ENCODE measurements at regions not wholly inside any gene's neighbourhood (a gene's known extent, or its start where the extent isn't known, plus 50 kb on each side); places are given as distances from the start of the nearest gene placed in this dataset.

- WGBS, 2 donors, result 38 to 43% methylated on average over 2 of the region's 2 CpGs
- H3K4me3 ChIP-seq (ENCODE audit: low read depth, poor library complexity, severe bottlenecking), result no peak overlapping the region
- intact Hi-C loops (cut with DNase I; ENCODE audit: low total_unique reads), result no loop called here
- TF ChIP-seq POLR2A (IDR thresholded peaks at IDR 0.05) (no peak), CTCF (IDR thresholded peaks at IDR 0.05) (no peak)
- DNase-seq (ENCODE audit: low spot score in 2 of 2), result no peak
Measured at GRCh38 chr1:55584526-55585401, 369.6 kb upstream of the USP24 start.

GRCh38 chr1:55582084-55582483 lies 366.9 kb upstream of the USP24 start:
- WGBS, 2 donors, result 70 to 74% methylated on average over 4 of the region's 4 CpGs
- peak in 1 of 2 donors; percentile 56 for DNase-seq (ENCODE audit: low spot score in 2 of 2)
- intact Hi-C loops (cut with DNase I; ENCODE audit: low total_unique reads), result no loop called here
- no peak overlapping the region for H3K4me3 ChIP-seq (ENCODE audit: low read depth, poor library complexity, severe bottlenecking)
- TF ChIP-seq CTCF (IDR thresholded peaks at IDR 0.05) (no peak), POLR2A (IDR thresholded peaks at IDR 0.05) (no peak)

- intact Hi-C loops (cut with DNase I; ENCODE audit: low total_unique reads), result no loop called here
- 40 to 58% methylated on average over 3 of the region's 3 CpGs for WGBS, 2 donors
- peak in 1 of 2 donors; percentile 54 for DNase-seq (ENCODE audit: low spot score in 2 of 2)
- no peak overlapping the region for H3K4me3 ChIP-seq (ENCODE audit: low read depth, poor library complexity, severe bottlenecking)
- TF ChIP-seq CTCF (IDR thresholded peaks at IDR 0.05) (no peak), POLR2A (IDR thresholded peaks at IDR 0.05) (no peak)
Measured at GRCh38 chr1:55580845-55581332, 365.7 kb upstream of the USP24 start.

- TF ChIP-seq CTCF (IDR thresholded peaks at IDR 0.05) (no peak), POLR2A (IDR thresholded peaks at IDR 0.05) (no peak)
- intact Hi-C loops (cut with DNase I; ENCODE audit: low total_unique reads), result no loop called here
Measured at GRCh38 chr1:55579332-55580001, 364.3 kb upstream of the USP24 start.

GRCh38 chr1:55578646-55579045 lies 363.5 kb upstream of the USP24 start:
- TF ChIP-seq POLR2A (IDR thresholded peaks at IDR 0.05) (no peak), CTCF (IDR thresholded peaks at IDR 0.05) (no peak)
- no peak for DNase-seq (ENCODE audit: low spot score in 2 of 2)
- 67 to 75% methylated on average over 1 of the region's 1 CpG for WGBS, 2 donors
- intact Hi-C loops (cut with DNase I; ENCODE audit: low total_unique reads), result no loop called here
- no peak overlapping the region for H3K4me3 ChIP-seq (ENCODE audit: low read depth, poor library complexity, severe bottlenecking)

More at GRCh38 chr1:55579332-55580001, 364.3 kb upstream of the USP24 start:
- WGBS, 2 donors, result 83 to 93% methylated on average over 3 of the region's 3 CpGs
- DNase-seq (ENCODE audit: low spot score in 2 of 2), result no peak
- H3K4me3 ChIP-seq (ENCODE audit: low read depth, poor library complexity, severe bottlenecking), result no peak overlapping the region

All from lower leg skin (tissue), 4 donors.